D721Med (cell line): ENCODE measurements at regions not wholly inside any gene's neighbourhood (a gene's known extent, or its start where the extent isn't known, plus 50 kb on each side); places are given as distances from the start of the nearest gene placed in this dataset.

Experiments used
- DNase-seq: peaks from one replicate; pipeline ENCODE4 v3.0.0; 2011; ENCODE audit warnings: low spot score; ENCODE audit not compliant: insufficient read length
- FAIRE-seq: peaks from 2 replicates; lab custom pipeline; 2011; peaks lifted over from hg19 to GRCh38; lab: Jason Lieb, UNC
- CTCF ChIP-seq: IDR thresholded peaks from 2 replicates; pipeline ENCODE4 v1.5.1; 2012; ENCODE audit warnings: mild to moderate bottlenecking, control low read depth; ENCODE audit not compliant: insufficient read depth; ENCODE audit errors: missing control alignments

GRCh38 chr13:109682534-109683244 lies 103.7 kb downstream of the IRS2 start:
- FAIRE-seq: no peak

GRCh38 chr13:109680930-109681329 lies 105.5 kb downstream of the IRS2 start:
- no peak for FAIRE-seq
- TF ChIP-seq CTCF: no peak
- DNase-seq: no peak

More at GRCh38 chr13:109682534-109683244, 103.7 kb downstream of the IRS2 start:
- no peak for TF ChIP-seq CTCF
- DNase-seq: no peak

GRCh38 chr13:109680288-109680687 lies 106.1 kb downstream of the IRS2 start:
- DNase-seq (no peak), FAIRE-seq (no peak)
- TF ChIP-seq CTCF: no peak

GRCh38 chr13:109678459-109678858 lies 107.9 kb downstream of the IRS2 start:
- no peak for TF ChIP-seq CTCF
- no peak for DNase-seq
- FAIRE-seq: no peak

- TF ChIP-seq CTCF: no peak
- DNase-seq (no peak), FAIRE-seq (no peak)
These were observed 109.2 kb downstream of the IRS2 start for GRCh38 chr13:109677206-109677605.

- DNase-seq (no peak), FAIRE-seq (no peak)
- TF ChIP-seq CTCF: no peak
These were observed 112.9 kb downstream of the IRS2 start for GRCh38 chr13:109673477-109673876.

GRCh38 chr13:109672545-109672944 lies 113.8 kb downstream of the IRS2 start:
- DNase-seq: no peak
- FAIRE-seq: no peak
- TF ChIP-seq CTCF: no peak
